GM12891 (cell line): ENCODE measurements at regions not wholly inside any gene's neighbourhood (a gene's known extent, or its start where the extent isn't known, plus 50 kb on each side); places are given as distances from the start of the nearest gene placed in this dataset.

Source experiments
- POLR2A ChIP-seq: IDR thresholded peaks from 2 replicates; pipeline ENCODE4 v1.6.1; 2011; ENCODE audit warnings: low read depth, low read length, control low read depth
- POLR2AphosphoS5 ChIP-seq: IDR thresholded peaks from 2 replicates; pipeline ENCODE4 v1.6.1; 2011; ENCODE audit warnings: low read depth, low read length, control low read depth
- POU2F2 ChIP-seq: IDR thresholded peaks from 2 replicates; pipeline ENCODE4 v1.6.1; 2011; ENCODE audit warnings: low read depth, mild to moderate bottlenecking, control low read depth, low read length, moderate library complexity
- TAF1 ChIP-seq: IDR thresholded peaks from 2 replicates; pipeline ENCODE4 v1.6.1; 2011; ENCODE audit warnings: low read depth, low read length, control low read depth

GRCh38 chr2:228841877-228842276 is 429.2 kb downstream of the PID1 start:
- no peak for TF ChIP-seq POLR2A
- no peak for TF ChIP-seq POLR2AphosphoS5
- no peak for TF ChIP-seq TAF1
- TF ChIP-seq POU2F2: no peak
